ENCODE measurements at regions not wholly inside any gene's neighbourhood (a gene's known extent, or its start where the extent isn't known, plus 50 kb on each side); places are given as distances from the start of the nearest gene placed in this dataset.
A peak's percentile ranks its signal among the peaks of the same experiment; 100 is the strongest.

DNA sequence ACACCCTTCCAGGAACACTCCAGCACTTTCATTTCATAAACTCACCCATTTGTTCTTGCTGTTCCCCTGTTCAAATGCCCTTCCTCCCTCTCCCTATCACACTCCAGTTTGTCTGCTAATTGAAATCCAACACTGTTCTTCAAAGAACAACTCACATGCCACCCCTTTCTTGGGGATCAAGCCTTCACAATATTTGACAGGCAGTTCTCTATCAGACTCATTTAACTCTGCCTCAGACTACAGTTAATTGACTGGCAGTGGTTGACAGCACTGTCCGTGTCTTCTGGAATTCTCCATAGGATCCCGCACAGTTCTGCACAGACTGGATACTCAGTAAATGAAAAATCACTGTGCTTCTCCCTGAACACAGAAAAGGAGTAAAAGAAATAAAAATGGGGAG, 87.8 kb downstream of the PMP22 start:
- Mint-ChIP-seq H3K4me3 (no peak overlapping the region), H3K36me3 (ENCODE audit: low read depth) (no peaks in the 10 kb centered on the region), H3K27ac (no peak overlapping the region), H3K9me3 (no peaks in the 10 kb centered on the region), H3K27me3 (peaks cover 12% of the 10 kb centered on the region), H3K4me1 (no peaks in the 10 kb centered on the region)
- ATAC-seq (no peak), DNase-seq (no peak)

DNA sequence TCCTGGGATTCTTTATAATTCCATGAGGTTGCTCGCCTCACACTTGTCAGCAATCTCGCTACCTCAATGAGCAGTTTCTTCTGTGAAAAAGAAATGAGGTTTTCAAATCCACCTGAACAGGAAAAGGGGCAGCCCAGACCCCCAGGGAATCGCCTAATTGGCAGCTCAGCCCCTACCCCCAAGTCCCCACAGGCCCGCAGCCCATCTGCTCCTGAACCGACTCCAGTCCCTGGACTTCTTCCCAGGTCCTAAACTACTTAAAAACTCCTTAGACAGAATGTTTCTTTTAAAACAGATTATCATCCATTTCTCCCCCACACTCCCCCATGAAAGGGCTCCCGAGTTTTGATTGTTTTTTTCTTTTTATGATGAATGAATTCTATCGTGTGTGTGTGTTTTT, 89.8 kb downstream of the PMP22 start:
- H3K27ac Mint-ChIP-seq, result no peak overlapping the region
- ATAC-seq (no peak), DNase-seq (no peak)
- H3K27me3 Mint-ChIP-seq, result peaks cover 11% of the 10 kb centered on the region
- no peak overlapping the region for H3K4me3 Mint-ChIP-seq
- no peaks in the 10 kb centered on the region for H3K36me3 Mint-ChIP-seq (ENCODE audit: low read depth)
- H3K4me1 Mint-ChIP-seq, result no peaks in the 10 kb centered on the region
- H3K9me3 Mint-ChIP-seq, result no peaks in the 10 kb centered on the region

DNA sequence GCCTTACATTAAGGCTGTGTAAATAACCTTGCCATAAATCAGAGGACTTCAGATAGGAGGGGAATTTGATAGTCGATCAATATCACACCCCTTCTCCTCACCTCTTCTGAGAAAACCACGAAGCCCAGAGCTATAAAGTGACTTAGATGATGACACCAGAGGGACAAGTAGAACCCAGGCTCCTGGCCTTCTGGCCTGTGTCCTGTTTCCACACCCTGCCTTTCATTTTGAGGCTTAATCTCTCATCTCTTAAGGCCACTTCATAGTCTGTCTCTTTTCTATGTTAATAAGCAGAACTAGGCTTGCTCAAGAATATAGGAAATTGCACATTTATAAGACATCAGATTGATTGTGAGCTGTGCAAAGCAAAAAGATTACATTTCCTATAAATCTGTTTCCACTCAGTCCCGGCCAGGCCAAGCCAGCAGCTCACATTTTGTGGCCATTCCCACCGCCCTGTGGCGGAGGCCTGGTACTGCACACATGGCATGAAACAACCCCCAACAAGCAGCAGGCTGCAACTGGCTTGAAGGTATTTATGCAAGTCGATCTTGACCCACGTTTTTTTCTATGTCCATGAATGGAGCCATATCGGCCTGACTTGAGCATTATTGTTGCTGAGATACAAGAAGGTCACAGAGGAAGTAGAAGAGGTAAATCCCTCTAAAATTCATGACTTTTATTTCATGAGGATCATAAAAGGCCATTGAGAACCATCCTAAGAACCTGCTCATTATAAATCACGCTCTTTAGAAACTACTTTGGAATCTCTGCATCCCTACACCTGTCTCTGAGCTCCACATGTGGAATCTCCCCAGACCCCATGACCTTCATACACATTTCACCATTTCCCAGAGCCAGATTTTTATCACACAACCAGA, 93.7 kb downstream of the PMP22 start:
- Mint-ChIP-seq H3K36me3 (ENCODE audit: low read depth) (no peaks in the 10 kb centered on the region), H3K27ac (no peak overlapping the region), H3K4me1 (no peaks in the 10 kb centered on the region), H3K9me3 (no peaks in the 10 kb centered on the region), H3K4me3 (no peak overlapping the region), H3K27me3 (peaks cover 7% of the 10 kb centered on the region)
- DNase-seq (peak; percentile 27), ATAC-seq (no peak)

DNA sequence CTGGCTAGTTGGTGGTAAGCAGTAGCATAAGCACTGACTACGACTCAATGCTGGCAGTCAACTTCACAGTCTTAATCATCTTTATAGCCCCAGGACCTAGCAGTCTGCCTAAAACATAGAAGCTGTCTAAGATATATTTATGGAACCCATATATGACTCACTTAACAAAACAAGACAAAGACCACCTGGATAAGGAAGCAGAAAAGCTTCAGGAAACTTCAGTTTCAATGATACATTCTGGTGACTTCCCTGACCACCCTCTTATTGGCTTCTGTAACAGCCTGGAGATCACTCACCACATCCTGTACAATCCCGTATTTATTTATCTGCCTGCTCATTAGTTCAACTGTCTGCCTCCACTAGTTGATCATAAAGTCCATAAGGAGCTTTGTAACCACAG, 95.5 kb downstream of the PMP22 start:
- Mint-ChIP-seq H3K27me3 (peaks cover 2% of the 10 kb centered on the region), H3K36me3 (ENCODE audit: low read depth) (no peaks in the 10 kb centered on the region), H3K4me3 (no peak overlapping the region), H3K27ac (no peak overlapping the region), H3K4me1 (no peaks in the 10 kb centered on the region), H3K9me3 (no peaks in the 10 kb centered on the region)
- no peak for DNase-seq
- no peak for ATAC-seq

DNA sequence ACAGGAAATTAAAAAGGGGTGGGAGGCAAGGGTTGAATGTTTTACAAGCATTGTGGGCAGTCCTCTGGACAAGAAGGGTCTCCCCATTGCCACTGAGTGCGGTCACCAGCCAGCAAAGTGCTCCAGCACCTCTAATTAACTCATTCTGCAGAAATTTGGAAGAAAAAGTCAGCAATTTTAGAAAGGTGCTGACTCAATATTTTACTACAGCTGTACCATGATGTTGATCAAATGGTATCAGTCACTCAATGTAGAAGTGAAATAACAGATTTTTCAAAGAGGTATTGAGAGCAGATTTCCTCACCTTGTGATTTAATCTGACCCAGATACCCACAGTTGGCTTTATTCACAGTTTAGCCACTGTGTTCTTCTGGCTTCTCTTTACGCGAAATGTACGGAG, 96.7 kb downstream of the PMP22 start:
- peaks cover under 1% of the 10 kb centered on the region for H3K27me3 Mint-ChIP-seq
- ATAC-seq (no peak), DNase-seq (no peak)
- H3K9me3 Mint-ChIP-seq, result no peaks in the 10 kb centered on the region
- H3K4me1 Mint-ChIP-seq, result no peaks in the 10 kb centered on the region
- H3K4me3 Mint-ChIP-seq, result no peak overlapping the region
- no peaks in the 10 kb centered on the region for H3K36me3 Mint-ChIP-seq (ENCODE audit: low read depth)
- no peak overlapping the region for H3K27ac Mint-ChIP-seq

DNA sequence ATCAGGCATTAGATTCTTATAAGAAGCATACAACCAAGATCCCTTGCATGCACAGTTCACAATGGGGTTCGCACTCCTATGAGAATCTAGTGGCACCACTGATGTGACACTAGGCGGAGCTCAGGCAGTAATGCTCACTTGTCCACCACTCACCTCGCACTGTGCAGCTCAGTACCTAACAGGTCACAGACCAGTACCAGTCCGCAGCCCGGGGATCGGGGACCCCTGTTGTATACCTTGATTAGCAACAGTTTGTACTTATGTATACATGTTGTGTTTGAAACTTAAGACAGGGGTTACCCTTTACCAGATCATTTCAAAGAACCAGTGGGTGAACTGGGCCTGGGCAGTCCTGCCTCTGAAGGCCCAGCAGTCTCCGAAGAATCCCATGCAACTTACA, 103.7 kb downstream of the PMP22 start:
- no peak for DNase-seq
- Mint-ChIP-seq H3K4me1 (no peaks in the 10 kb centered on the region), H3K9me3 (no peaks in the 10 kb centered on the region), H3K27me3 (peaks cover 23% of the 10 kb centered on the region), H3K36me3 (ENCODE audit: low read depth) (no peaks in the 10 kb centered on the region), H3K27ac (no peak overlapping the region), H3K4me3 (no peak overlapping the region)
- no peak for ATAC-seq

DNA sequence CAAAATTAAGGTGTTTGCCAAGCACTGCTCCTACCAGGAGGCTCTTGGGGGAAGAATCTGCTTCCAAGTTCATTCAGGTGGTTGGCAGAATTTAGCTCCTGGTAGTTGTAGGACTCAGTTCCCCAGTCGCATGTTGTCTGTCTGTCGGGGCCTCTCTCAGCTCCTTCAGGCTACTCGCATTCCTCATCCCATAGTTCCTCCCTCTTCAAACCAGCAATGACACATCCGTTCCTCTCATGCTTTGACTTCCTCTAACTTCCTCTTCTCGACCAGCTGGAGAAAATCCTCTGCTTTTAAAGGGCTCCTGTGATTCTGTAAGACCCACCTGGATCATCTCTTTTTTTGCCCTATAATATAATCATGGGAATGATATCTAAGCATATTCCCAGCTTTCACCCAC, 108.1 kb downstream of the PMP22 start:
- H3K27me3 Mint-ChIP-seq, result peaks cover 36% of the 10 kb centered on the region
- no peaks in the 10 kb centered on the region for H3K4me1 Mint-ChIP-seq
- H3K36me3 Mint-ChIP-seq (ENCODE audit: low read depth), result no peaks in the 10 kb centered on the region
- no peak for ATAC-seq
- DNase-seq, result no peak
- H3K4me3 Mint-ChIP-seq, result no peak overlapping the region
- no peaks in the 10 kb centered on the region for H3K9me3 Mint-ChIP-seq
- H3K27ac Mint-ChIP-seq, result no peak overlapping the region

DNA sequence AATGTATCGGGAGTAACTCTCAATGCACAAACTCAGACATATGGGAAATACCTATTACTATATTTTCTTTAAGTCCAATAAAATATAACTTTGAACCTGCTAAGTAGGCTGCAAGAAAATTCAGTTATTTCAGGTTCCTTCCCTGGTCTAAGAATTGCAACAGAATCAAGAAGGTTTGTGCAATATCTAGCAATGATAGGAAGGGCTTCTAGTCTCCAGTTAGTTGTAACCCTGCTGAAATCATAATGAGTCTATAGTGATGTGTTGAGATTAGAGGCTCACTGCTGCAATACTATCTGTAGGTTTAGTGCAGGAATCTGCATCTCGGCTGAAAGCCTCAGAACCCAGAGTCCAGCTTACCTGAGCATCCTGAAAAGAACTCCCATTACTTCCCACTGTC, 110.5 kb downstream of the PMP22 start:
- Mint-ChIP-seq H3K4me1 (no peaks in the 10 kb centered on the region), H3K27me3 (peaks cover 34% of the 10 kb centered on the region), H3K27ac (no peak overlapping the region), H3K36me3 (ENCODE audit: low read depth) (no peaks in the 10 kb centered on the region), H3K9me3 (no peaks in the 10 kb centered on the region), H3K4me3 (no peak overlapping the region)
- DNase-seq (no peak), ATAC-seq (no peak)

DNA sequence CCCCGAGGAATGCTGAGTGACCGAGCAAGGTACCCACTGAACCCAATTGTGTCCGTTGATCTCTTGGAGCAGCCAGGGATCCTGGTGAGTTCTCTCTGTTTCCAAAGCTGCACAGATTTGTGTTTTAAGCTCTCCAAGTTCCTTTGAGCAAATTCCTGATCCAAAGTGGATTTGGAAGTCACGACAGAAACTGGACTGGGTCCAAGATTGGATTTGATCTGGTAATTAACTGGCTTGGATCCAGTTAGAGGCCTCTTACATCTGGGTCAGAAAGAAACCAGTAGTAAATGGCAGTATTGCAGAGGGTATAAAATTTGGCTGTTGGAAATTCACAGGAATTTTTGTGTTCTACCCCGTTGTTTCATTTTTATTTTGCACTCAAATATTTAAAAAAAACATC, 119.5 kb downstream of the PMP22 start:
- Mint-ChIP-seq H3K4me1 (no peaks in the 10 kb centered on the region), H3K27me3 (peaks cover 6% of the 10 kb centered on the region)
- no peak for ATAC-seq

DNA sequence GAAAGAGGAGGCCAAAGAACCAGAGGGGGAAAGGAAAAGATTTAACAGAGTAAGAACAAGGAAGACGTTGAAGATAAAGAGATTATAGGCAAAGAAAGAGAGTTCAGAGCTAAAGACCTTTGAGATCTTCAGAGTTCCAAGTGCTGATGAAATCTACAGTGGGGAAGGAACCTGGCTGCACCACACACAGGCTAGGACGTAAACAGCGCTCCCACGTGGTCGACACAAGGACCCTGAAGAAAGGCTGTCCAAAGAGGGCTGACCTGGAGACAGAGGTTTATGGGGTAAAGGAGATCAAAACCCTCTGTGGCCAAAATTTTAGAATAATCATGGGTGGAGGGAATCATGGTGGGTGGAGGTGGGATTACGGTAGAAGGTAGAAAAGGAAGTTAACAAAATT, 121.6 kb downstream of the PMP22 start:
- Mint-ChIP-seq H3K4me3 (no peak overlapping the region), H3K4me1 (no peaks in the 10 kb centered on the region), H3K9me3 (peaks cover 4% of the 10 kb centered on the region), H3K27me3 (peaks cover 10% of the 10 kb centered on the region), H3K27ac (no peak overlapping the region), H3K36me3 (ENCODE audit: low read depth) (no peaks in the 10 kb centered on the region)
- ATAC-seq, result no peak
- DNase-seq, result no peak

More for the DNA sequence above, 119.5 kb downstream of the PMP22 start:
- H3K27ac Mint-ChIP-seq, result no peak overlapping the region
- no peak overlapping the region for H3K4me3 Mint-ChIP-seq
- no peak for DNase-seq
- no peaks in the 10 kb centered on the region for H3K36me3 Mint-ChIP-seq (ENCODE audit: low read depth)
- peaks cover 4% of the 10 kb centered on the region for H3K9me3 Mint-ChIP-seq

DNA sequence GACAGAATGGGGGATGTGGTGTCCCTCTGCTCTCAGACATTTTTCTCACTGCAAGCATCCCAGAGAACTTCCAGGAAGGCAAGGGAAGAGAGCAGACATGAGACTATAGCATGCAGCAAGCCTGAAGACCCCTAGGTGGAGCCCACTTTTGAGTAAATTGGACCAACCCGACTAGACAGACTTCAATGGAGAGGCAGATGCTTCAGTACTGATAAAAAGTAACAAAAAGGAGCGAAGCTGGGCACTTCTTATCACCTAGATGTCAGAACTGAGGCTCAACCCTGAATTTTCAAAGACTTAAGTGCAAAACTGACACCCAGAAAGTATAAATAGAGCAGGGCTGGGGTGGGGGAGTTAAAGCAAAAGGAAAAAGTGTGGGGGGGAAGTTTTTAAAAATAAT, 130.8 kb downstream of the PMP22 start:
- ATAC-seq (no peak), DNase-seq (no peak)
- Mint-ChIP-seq H3K27ac (no peak overlapping the region), H3K9me3 (peaks cover 3% of the 10 kb centered on the region), H3K27me3 (peaks cover 2% of the 10 kb centered on the region), H3K36me3 (ENCODE audit: low read depth) (no peaks in the 10 kb centered on the region), H3K4me1 (no peaks in the 10 kb centered on the region), H3K4me3 (no peak overlapping the region)

DNA sequence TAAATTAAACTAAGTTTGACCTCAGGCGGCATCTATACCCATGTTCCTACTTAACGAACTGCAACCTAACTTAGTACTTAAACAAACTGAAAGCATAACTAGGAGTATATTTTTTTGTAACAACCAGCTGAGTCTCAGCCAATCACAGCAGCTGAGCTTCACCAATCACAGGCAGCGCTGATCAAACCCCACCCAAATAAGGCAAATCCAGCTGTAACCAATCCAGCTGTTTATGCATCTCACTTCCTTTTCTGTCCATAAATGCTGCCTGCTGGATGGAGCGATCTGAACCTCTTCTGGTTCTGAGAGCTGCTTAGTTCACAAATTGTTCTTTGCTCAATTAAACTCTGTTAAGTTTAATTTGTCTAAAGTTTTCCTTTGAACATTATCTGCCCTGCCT, 131.3 kb downstream of the PMP22 start:
- Mint-ChIP-seq H3K4me3 (no peak overlapping the region), H3K27me3 (peaks cover 2% of the 10 kb centered on the region), H3K4me1 (no peaks in the 10 kb centered on the region), H3K36me3 (ENCODE audit: low read depth) (no peaks in the 10 kb centered on the region), H3K27ac (no peak overlapping the region), H3K9me3 (peaks cover 3% of the 10 kb centered on the region)
- ATAC-seq, result no peak
- DNase-seq, result no peak

DNA sequence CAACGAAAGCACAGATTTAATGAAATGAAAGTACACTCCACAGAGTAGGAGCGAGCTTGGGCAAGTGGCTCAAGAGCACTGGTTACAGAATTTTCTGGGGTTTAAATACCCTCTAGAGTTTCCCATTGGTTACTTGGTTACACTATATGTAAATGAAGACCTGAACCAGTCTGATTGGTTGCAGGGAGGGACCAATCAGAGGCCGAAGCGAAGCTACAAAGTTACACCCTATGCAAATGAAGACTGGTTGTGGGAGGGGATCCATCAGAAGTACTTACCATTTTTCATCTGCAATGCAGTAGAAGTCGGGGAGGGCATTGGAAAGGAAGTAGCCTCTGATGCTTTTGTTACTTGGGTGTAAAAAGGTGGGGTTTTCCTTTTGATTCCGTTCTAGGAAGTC, 132.0 kb downstream of the PMP22 start:
- H3K27ac Mint-ChIP-seq, result no peak overlapping the region
- H3K36me3 Mint-ChIP-seq (ENCODE audit: low read depth), result no peaks in the 10 kb centered on the region
- peaks cover 2% of the 10 kb centered on the region for H3K27me3 Mint-ChIP-seq
- DNase-seq (no peak), ATAC-seq (no peak)
- peaks cover 3% of the 10 kb centered on the region for H3K9me3 Mint-ChIP-seq
- H3K4me1 Mint-ChIP-seq, result no peaks in the 10 kb centered on the region
- no peak overlapping the region for H3K4me3 Mint-ChIP-seq

DNA sequence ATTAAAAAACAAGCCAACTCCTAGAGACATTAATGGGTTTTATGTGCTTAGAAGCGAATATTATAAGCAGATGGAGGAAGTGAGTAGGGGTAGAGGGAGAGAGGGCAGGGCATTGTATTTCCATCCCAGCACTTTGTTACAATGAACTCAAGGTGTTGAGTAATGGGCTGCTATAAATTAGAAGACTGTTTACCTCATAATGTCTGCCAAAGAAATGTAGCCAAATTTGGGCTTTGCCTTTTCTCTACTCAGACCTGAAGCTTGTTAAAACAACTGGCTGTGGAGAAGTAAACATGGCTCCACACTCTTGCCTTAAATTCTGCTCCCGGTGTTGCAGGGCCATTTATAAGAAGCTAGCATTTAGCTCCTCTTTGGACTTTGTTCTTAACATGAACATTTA, 134.7 kb downstream of the PMP22 start:
- DNase-seq, result no peak
- Mint-ChIP-seq H3K9me3 (peaks cover 3% of the 10 kb centered on the region), H3K4me1 (no peaks in the 10 kb centered on the region), H3K27ac (no peak overlapping the region), H3K4me3 (no peak overlapping the region), H3K36me3 (ENCODE audit: low read depth) (no peaks in the 10 kb centered on the region), H3K27me3 (peaks cover 2% of the 10 kb centered on the region)
- ATAC-seq, result no peak

DNA sequence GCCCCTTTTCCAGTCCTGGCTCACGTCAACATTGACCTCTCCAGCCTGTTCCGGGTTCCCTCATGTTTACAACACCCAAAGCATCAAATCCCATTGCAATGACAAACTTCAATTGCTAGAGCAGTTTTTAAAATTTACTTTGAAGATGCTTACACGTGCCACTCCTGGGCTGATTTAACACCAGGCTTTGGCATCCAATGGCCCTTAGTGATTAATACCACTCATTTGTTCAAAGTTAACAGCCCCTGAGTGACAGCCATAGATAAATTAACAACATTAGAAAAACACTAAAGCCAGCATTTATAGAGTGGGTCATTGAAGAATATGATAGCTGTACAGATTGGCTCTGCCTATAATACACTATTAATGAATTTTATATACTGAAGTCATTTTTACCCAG, 135.1 kb downstream of the PMP22 start:
- ATAC-seq (no peak), DNase-seq (no peak)
- Mint-ChIP-seq H3K4me3 (no peak overlapping the region), H3K4me1 (no peaks in the 10 kb centered on the region), H3K27ac (no peak overlapping the region), H3K27me3 (peaks cover 2% of the 10 kb centered on the region), H3K9me3 (peaks cover 3% of the 10 kb centered on the region), H3K36me3 (ENCODE audit: low read depth) (no peaks in the 10 kb centered on the region)

DNA sequence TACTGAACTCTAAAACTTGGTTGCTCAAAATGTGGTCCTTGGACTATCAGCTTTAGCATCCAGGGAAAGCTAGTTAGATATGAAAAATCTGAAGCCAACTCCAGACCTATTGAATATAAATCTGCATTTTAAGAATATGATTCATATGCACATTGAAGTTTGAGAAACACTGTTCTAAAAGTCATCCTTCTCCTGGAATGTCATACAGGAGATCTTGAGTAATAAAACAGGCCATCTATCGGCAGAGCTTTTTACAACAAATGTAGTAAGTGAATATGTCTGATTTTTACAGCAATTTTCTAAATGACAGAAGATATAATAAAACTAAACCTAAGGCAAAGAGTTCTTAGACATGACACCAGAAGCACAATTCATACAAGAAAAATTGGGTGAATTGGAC, 140.4 kb downstream of the PMP22 start:
- no peak for ATAC-seq
- no peaks in the 10 kb centered on the region for H3K9me3 Mint-ChIP-seq
- no peaks in the 10 kb centered on the region for H3K4me1 Mint-ChIP-seq
- H3K36me3 Mint-ChIP-seq (ENCODE audit: low read depth), result no peaks in the 10 kb centered on the region
- no peak for DNase-seq
- H3K27ac Mint-ChIP-seq, result no peak overlapping the region
- H3K27me3 Mint-ChIP-seq, result peaks cover 6% of the 10 kb centered on the region
- H3K4me3 Mint-ChIP-seq, result no peak overlapping the region
